Bronchial epithelial cell (primary cell): ENCODE measurements at regions not wholly inside any gene's neighbourhood (a gene's known extent, or its start where the extent isn't known, plus 50 kb on each side); places are given as distances from the start of the nearest gene placed in this dataset.

Source experiments
- DNase-seq: peaks from one replicate; pipeline ENCODE4 v3.0.0-alpha.2; 2010; ENCODE audit warnings: low read depth
- FAIRE-seq: peaks from 2 replicates; lab custom pipeline; 2011; peaks lifted over from hg19 to GRCh38; lab: Jason Lieb, UNC
- H3K27me3 ChIP-seq: 2 replicates; pipeline ENCODE4 v1.5.1; 2011; ENCODE audit warnings: low read length; ENCODE audit not compliant: control insufficient read depth, insufficient read depth
- H3K36me3 ChIP-seq: 2 replicates; pipeline ENCODE4 v1.5.1; 2011; ENCODE audit warnings: low read length; ENCODE audit not compliant: control insufficient read depth, insufficient read depth
- H3K4me3 ChIP-seq: 2 replicates; pipeline ENCODE4 v1.5.1; 2011; ENCODE audit warnings: mild to moderate bottlenecking, low read depth, low read length, control low read depth
- TF ChIP-seq, protein P1 (sequence below): IDR thresholded peaks from 2 replicates; pipeline ENCODE4 v1.5.1; 2011; ENCODE audit warnings: mild to moderate bottlenecking, moderate library complexity, low read length, control low read depth, inconsistent platforms; ENCODE audit not compliant: insufficient read depth, severe bottlenecking

- Histone ChIP-seq H3K27me3 (no peaks in the 10 kb centered on the region), H3K36me3 (no peaks in the 10 kb centered on the region), H3K4me3 (no peak overlapping the region)
- TF ChIP-seq, protein P1, sequence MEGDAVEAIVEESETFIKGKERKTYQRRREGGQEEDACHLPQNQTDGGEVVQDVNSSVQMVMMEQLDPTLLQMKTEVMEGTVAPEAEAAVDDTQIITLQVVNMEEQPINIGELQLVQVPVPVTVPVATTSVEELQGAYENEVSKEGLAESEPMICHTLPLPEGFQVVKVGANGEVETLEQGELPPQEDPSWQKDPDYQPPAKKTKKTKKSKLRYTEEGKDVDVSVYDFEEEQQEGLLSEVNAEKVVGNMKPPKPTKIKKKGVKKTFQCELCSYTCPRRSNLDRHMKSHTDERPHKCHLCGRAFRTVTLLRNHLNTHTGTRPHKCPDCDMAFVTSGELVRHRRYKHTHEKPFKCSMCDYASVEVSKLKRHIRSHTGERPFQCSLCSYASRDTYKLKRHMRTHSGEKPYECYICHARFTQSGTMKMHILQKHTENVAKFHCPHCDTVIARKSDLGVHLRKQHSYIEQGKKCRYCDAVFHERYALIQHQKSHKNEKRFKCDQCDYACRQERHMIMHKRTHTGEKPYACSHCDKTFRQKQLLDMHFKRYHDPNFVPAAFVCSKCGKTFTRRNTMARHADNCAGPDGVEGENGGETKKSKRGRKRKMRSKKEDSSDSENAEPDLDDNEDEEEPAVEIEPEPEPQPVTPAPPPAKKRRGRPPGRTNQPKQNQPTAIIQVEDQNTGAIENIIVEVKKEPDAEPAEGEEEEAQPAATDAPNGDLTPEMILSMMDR, result peak; percentile 2
- DNase-seq, result peak; percentile 12
- no peak for FAIRE-seq
These were observed 269.3 kb upstream of the MIR17HG start for GRCh38 chr13:91078093-91078679.

GRCh38 chr13:91079176-91079575 lies 268.3 kb upstream of the MIR17HG start:
- TF ChIP-seq, protein P1, result no peak
- FAIRE-seq (no peak), DNase-seq (no peak)
- H3K4me3 ChIP-seq, result no peak overlapping the region
- H3K27me3 ChIP-seq, result no peaks in the 10 kb centered on the region
- no peaks in the 10 kb centered on the region for H3K36me3 ChIP-seq

GRCh38 chr13:91085127-91085526 lies 262.4 kb upstream of the MIR17HG start:
- DNase-seq, result no peak
- Histone ChIP-seq H3K36me3 (no peaks in the 10 kb centered on the region), H3K4me3 (no peak overlapping the region), H3K27me3 (no peaks in the 10 kb centered on the region)
- TF ChIP-seq, protein P1, result no peak
- FAIRE-seq, result no peak

DNA sequence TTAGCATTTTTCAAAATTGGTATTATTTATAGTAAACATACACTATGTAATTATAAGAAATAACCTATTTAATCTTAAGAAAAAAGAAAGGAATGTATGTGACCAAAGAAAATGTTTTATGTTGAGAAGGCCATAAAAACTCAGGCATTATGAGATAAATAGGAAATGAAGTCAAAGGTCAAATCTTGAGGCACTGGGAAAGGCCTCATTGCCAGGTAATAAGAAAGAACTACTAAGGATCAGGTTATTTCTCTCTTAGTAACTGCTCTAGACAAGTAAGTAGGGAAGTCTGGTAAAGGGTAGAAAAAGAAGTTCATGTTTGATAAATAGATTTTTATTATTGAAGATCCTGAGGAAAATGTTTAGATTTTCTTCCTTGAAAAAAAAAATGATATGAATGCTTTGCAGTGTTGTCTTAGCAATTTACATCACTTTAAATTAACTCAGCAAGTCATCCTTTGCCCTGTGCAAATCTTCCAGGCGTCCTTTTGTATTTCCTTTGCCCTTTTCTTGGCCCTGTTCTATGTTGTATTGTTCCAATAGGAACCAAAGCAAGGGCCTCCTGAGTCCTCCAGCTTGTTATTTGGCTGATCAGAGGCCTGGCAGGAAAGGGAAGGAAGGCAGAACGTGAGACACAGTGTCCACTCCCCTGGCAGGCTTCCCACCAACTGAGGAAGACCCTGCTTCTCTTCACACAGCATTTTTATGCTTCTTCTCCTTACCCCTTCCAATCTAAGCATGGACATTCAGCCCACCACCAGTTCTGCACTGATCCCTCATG lies 260.4 kb upstream of the MIR17HG start:
- Histone ChIP-seq H3K36me3 (no peaks in the 10 kb centered on the region), H3K4me3 (no peak overlapping the region), H3K27me3 (no peaks in the 10 kb centered on the region)
- FAIRE-seq, result no peak
- TF ChIP-seq, protein P1, result no peak
- DNase-seq, result no peak

GRCh38 chr13:91097269-91097668 lies 250.2 kb upstream of the MIR17HG start:
- Histone ChIP-seq H3K4me3 (no peak overlapping the region), H3K36me3 (no peaks in the 10 kb centered on the region), H3K27me3 (no peaks in the 10 kb centered on the region)
- TF ChIP-seq, protein P1, result no peak
- FAIRE-seq (no peak), DNase-seq (no peak)

DNA sequence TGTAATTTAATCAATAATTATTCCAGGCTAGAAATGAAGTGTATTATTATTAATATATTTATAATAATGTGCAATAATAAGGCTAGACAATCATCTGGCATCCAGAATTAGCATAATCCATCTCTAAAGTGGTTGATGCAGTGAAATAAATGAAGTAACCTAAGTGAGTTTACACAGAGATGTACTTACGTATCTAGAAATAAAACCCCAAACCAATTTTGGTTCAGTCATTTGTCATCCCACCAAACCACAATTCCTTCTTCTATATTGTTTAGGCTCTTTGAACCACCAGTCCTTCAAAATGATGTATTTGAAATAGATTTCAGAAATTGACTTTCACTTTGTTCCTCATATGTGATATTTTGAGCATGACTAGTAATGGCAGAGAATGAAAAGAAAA lies 247.6 kb upstream of the MIR17HG start:
- TF ChIP-seq, protein P1, result no peak
- no peak for DNase-seq
- FAIRE-seq, result no peak
- no peaks in the 10 kb centered on the region for H3K36me3 ChIP-seq
- H3K4me3 ChIP-seq, result no peak overlapping the region
- H3K27me3 ChIP-seq, result no peaks in the 10 kb centered on the region
